SK-N-SH treated with all-trans-retinoic acid at 6 μM for 48 hours (cell line): ENCODE measurements at regions not wholly inside any gene's neighbourhood (a gene's known extent, or its start where the extent isn't known, plus 50 kb on each side); places are given as distances from the start of the nearest gene placed in this dataset.

ENCODE experiments used
- BACH2 ChIP-seq: fragments of 250-450 bp; sonication (Bioruptor Pico); IDR thresholded peaks from 2 replicates; pipeline ENCODE4 v1.9.0; 2021; ENCODE audit warnings: mild to moderate bottlenecking, borderline replicate concordance
- ZFP3 ChIP-seq: fragments of 250-450 bp; sonication (Bioruptor Pico); IDR thresholded peaks from 2 replicates; pipeline ENCODE4 v1.5.0; 2020; ENCODE audit warnings: mild to moderate bottlenecking, moderate library complexity
- ZNF70 ChIP-seq: fragments of 450-650 bp; formaldehyde crosslinking; IDR thresholded peaks from 2 replicates; pipeline ENCODE4 v1.5.0; 2020; ENCODE audit warnings: mild to moderate bottlenecking, moderate library complexity
- TF ChIP-seq, protein P1 (sequence below): fragments of 250-450 bp; sonication (Bioruptor Pico); IDR thresholded peaks from 2 replicates; pipeline ENCODE4 v1.8.0; 2020; ENCODE audit warnings: mild to moderate bottlenecking, moderate library complexity, borderline replicate concordance

DNA sequence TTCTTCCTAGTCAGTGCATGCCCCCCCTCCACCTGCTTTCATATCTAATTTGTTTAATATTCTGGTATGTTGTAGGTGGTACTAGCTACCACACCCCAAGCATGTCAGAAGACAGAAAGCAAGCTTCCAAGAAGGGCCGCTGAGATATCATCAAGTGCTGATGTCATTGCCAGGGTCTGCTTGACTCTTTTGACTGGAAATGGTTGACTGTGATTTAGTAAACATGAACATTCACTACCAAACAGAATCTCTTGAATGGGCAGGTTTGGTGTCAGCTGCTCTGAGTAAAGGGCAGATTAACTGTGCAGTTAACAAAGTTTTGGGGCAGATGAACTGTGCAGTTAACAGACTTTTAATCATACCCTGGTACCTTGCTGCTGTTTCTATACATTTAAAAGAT lies 244.2 kb upstream of the SATB1 start:
- TF ChIP-seq, protein P1, sequence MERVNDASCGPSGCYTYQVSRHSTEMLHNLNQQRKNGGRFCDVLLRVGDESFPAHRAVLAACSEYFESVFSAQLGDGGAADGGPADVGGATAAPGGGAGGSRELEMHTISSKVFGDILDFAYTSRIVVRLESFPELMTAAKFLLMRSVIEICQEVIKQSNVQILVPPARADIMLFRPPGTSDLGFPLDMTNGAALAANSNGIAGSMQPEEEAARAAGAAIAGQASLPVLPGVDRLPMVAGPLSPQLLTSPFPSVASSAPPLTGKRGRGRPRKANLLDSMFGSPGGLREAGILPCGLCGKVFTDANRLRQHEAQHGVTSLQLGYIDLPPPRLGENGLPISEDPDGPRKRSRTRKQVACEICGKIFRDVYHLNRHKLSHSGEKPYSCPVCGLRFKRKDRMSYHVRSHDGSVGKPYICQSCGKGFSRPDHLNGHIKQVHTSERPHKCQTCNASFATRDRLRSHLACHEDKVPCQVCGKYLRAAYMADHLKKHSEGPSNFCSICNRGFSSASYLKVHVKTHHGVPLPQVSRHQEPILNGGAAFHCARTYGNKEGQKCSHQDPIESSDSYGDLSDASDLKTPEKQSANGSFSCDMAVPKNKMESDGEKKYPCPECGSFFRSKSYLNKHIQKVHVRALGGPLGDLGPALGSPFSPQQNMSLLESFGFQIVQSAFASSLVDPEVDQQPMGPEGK: no peak
- TF ChIP-seq ZFP3 (no peak), ZNF70 (CRISPR knock-in tag) (no peak), BACH2 (CRISPR knock-in tag) (no peak)
